ENCODE measurements at regions not wholly inside any gene's neighbourhood (a gene's known extent, or its start where the extent isn't known, plus 50 kb on each side); places are given as distances from the start of the nearest gene placed in this dataset.

GRCh38 chr7:136247211-136247610 is 270.1 kb upstream of the MTPN start:
- no peak for TF ChIP-seq POLR2AphosphoS5 (IDR thresholded peaks at IDR 0.05)
- TF ChIP-seq CTCF (IDR thresholded peaks at IDR 0.05 in 8 of 11, conservative IDR thresholded peaks at IDR 0.05 in 3 of 11): no peak
